Stomach (tissue), 8 donors: ENCODE measurements at regions not wholly inside any gene's neighbourhood (a gene's known extent, or its start where the extent isn't known, plus 50 kb on each side); places are given as distances from the start of the nearest gene placed in this dataset.

Experiments used
- DNase-seq, 2 donors: peaks; one replicate each; pipeline versions ENCODE4 v3.0.0 to v3.0.0-alpha.2; 2013 to 2019
- H3K27ac ChIP-seq, 5 donors: fragments of 200-600 bp in 4 of 5; sonication (generic) in 4 of 5; one replicate each; pipeline ENCODE4 v1.5.1; 2013 to 2019; ENCODE audit warnings: mild to moderate bottlenecking in 1 of 5, moderate library complexity in 1 of 5
- H3K27me3 ChIP-seq, 3 donors: fragments of 200-600 bp; sonication (generic); one replicate each; pipeline ENCODE4 v1.5.1; 2017 to 2019; ENCODE audit warnings: mixed run types in 1 of 3
- H3K36me3 ChIP-seq, 4 donors: fragments of 200-600 bp; sonication (generic); 1 replicate in 3 of 4; 2 replicates in 1 of 4; pipeline ENCODE4 v1.5.1; 2016 to 2019
- H3K4me1 ChIP-seq, 4 donors: fragments of 200-600 bp; sonication (generic); one replicate each; pipeline ENCODE4 v1.5.1; 2016 to 2019
- H3K4me3 ChIP-seq, 4 donors: fragments of 200-600 bp; sonication (generic) in 3 of 4; one replicate each; pipeline ENCODE4 v1.5.1; 2016 to 2019; ENCODE audit warnings: mild to moderate bottlenecking in 1 of 4
- H3K9me3 ChIP-seq, 4 donors: fragments of 200-600 bp; sonication (generic); one replicate each; pipeline ENCODE4 v1.5.1; 2016 to 2019
- EP300 ChIP-seq: sonication (generic); formaldehyde crosslinking; IDR thresholded peaks from one replicate; pipeline ENCODE4 v1.6.1; 2017; ENCODE audit warnings: antibody characterized with exemption
- POLR2A ChIP-seq, 4 donors: fragments of 450-650 bp; IDR thresholded peaks; one replicate each; pipeline ENCODE4 v1.6.1; 2016; ENCODE audit warnings: antibody characterized with exemption in 4 of 4, control low read depth in 2 of 4, mild to moderate bottlenecking in 1 of 4, moderate library complexity in 1 of 4
- POLR2AphosphoS5 ChIP-seq, 3 donors: sonication (generic); formaldehyde crosslinking; IDR thresholded peaks; one replicate each; pipeline ENCODE4 v1.6.1; 2016; ENCODE audit warnings: antibody characterized with exemption in 3 of 3
- WGBS, 5 donors: extraction: QIAGEN DNeasy Blood & Tissue Kit in 3 of 5; methylation state at CpG; one replicate each; pipeline versions ENCODE4 v1.1.5 to v1.1.7; 2013 to 2018; 5-methylcytosine and 5-hydroxymethylcytosine counted together
- intact Hi-C: fragments of 100-400 bp; cut with DNase I; formaldehyde crosslinking; loops from one replicate; pipeline ENCODE4 v1.15.1; 2023; ENCODE audit warnings: low total_unique reads
- TF ChIP-seq, protein P1 (sequence below), 7 experiments: fragments of 450-650 bp in 4 of 7; fragments of 200-600 bp in 3 of 7; sonication (generic) in 3 of 7; IDR thresholded peaks; one replicate each; pipeline ENCODE4 v1.5.1; 2016 to 2019; ENCODE audit warnings: antibody characterized with exemption in 7 of 7, control low read depth in 2 of 7, mild to moderate bottlenecking in 1 of 7
- donor health status: healthy with polysubstance abuse.
- donor health status: Bipolar disorder and iron deficiency.
- donor health status: healthy.

- H3K27ac ChIP-seq = no peak overlapping the region
- 41 to 48% (median 41%) methylated on average over 4 of the region's 4 CpGs for WGBS, 5 donors
- DNase-seq = peak in 1 of 2 donors; percentile 15
- H3K4me3 ChIP-seq = no peak overlapping the region
- no peaks in the 10 kb centered on the region for H3K36me3 ChIP-seq
- no peak for TF ChIP-seq POLR2A (IDR thresholded peaks at IDR 0.05)
- TF ChIP-seq POLR2AphosphoS5 (IDR thresholded peaks at IDR 0.05) = no peak
- TF ChIP-seq, protein P1, sequence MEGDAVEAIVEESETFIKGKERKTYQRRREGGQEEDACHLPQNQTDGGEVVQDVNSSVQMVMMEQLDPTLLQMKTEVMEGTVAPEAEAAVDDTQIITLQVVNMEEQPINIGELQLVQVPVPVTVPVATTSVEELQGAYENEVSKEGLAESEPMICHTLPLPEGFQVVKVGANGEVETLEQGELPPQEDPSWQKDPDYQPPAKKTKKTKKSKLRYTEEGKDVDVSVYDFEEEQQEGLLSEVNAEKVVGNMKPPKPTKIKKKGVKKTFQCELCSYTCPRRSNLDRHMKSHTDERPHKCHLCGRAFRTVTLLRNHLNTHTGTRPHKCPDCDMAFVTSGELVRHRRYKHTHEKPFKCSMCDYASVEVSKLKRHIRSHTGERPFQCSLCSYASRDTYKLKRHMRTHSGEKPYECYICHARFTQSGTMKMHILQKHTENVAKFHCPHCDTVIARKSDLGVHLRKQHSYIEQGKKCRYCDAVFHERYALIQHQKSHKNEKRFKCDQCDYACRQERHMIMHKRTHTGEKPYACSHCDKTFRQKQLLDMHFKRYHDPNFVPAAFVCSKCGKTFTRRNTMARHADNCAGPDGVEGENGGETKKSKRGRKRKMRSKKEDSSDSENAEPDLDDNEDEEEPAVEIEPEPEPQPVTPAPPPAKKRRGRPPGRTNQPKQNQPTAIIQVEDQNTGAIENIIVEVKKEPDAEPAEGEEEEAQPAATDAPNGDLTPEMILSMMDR (IDR thresholded peaks at IDR 0.05) = no peak
- TF ChIP-seq EP300 = no peak
- peaks cover 0 to 20% (median 5%) of the 10 kb centered on the region in 4 donors for H3K9me3 ChIP-seq
- H3K4me1 ChIP-seq = no peaks in the 10 kb centered on the region
- no peaks in the 10 kb centered on the region for H3K27me3 ChIP-seq
- intact Hi-C loops = no loop called here
Measured at GRCh38 chr6:147046141-147046877, 157.9 kb upstream of the STXBP5 start.

DNA sequence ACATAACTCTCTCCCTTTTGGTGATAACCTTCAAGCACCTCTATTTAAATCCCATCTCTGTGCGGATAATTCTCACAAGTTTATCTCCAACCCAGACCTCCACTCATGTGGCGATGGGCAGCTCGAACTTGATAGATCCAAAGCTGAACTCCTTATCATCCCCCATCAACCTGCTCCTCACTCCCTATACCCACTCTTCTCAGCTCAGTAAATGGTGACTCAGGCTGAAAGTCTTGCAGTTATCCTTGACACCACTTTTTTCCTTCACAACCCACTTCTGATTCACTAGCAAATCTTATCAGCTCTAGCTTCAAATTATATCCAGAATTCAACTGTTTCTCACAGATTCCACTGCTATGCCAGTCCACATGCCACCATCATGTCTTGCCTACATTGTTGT, 155.3 kb upstream of the STXBP5 start:
- Histone ChIP-seq H3K36me3 (no peaks in the 10 kb centered on the region), H3K9me3 (peaks cover 0 to 10% (median 3%) of the 10 kb centered on the region in 4 donors), H3K27me3 (no peaks in the 10 kb centered on the region), H3K4me1 (no peaks in the 10 kb centered on the region), H3K4me3 (no peak overlapping the region), H3K27ac (no peak overlapping the region)
- no peak for DNase-seq
- 91 to 96% (median 96%) methylated on average over 3 of the region's 3 CpGs for WGBS, 5 donors
- intact Hi-C loops = no loop called here
- TF ChIP-seq POLR2A (IDR thresholded peaks at IDR 0.05) (no peak), EP300 (no peak), POLR2AphosphoS5 (IDR thresholded peaks at IDR 0.05) (no peak)
- TF ChIP-seq, protein P1 (IDR thresholded peaks at IDR 0.05) = no peak

GRCh38 chr6:147053311-147053921, 150.8 kb upstream of the STXBP5 start:
- 91 to 99% (median 94%) methylated on average over 2 of the region's 2 CpGs for WGBS, 5 donors
- no peaks in the 10 kb centered on the region for H3K4me1 ChIP-seq
- H3K9me3 ChIP-seq = no peaks in the 10 kb centered on the region
- no peaks in the 10 kb centered on the region for H3K27me3 ChIP-seq
- no peak overlapping the region for H3K27ac ChIP-seq
- intact Hi-C loops = no loop called here
- H3K4me3 ChIP-seq = no peak overlapping the region
- TF ChIP-seq EP300 (no peak), POLR2A (IDR thresholded peaks at IDR 0.05) (no peak), POLR2AphosphoS5 (IDR thresholded peaks at IDR 0.05) (no peak)
- TF ChIP-seq, protein P1 (IDR thresholded peaks at IDR 0.05) = no peak
- DNase-seq = no peak
- no peaks in the 10 kb centered on the region for H3K36me3 ChIP-seq

GRCh38 chr6:147054158-147054557, 150.1 kb upstream of the STXBP5 start:
- intact Hi-C loops = no loop called here
- Histone ChIP-seq H3K4me3 (no peak overlapping the region), H3K4me1 (no peaks in the 10 kb centered on the region), H3K27me3 (no peaks in the 10 kb centered on the region), H3K36me3 (no peaks in the 10 kb centered on the region), H3K9me3 (no peaks in the 10 kb centered on the region), H3K27ac (no peak overlapping the region)
- TF ChIP-seq EP300 (no peak), POLR2A (IDR thresholded peaks at IDR 0.05) (no peak), POLR2AphosphoS5 (IDR thresholded peaks at IDR 0.05) (no peak)
- TF ChIP-seq, protein P1 (IDR thresholded peaks at IDR 0.05) = no peak
- WGBS, 5 donors = 62 to 82% (median 77%) methylated on average over 3 of the region's 3 CpGs
- DNase-seq = no peak
